OCI-LY7 (cell line): ENCODE measurements at regions not wholly inside any gene's neighbourhood (a gene's known extent, or its start where the extent isn't known, plus 50 kb on each side); places are given as distances from the start of the nearest gene placed in this dataset.

ENCODE experiments used
- BruUV-seq: library from RNA; stranded (reverse); fragments of 400-500 nt; replicated peaks from 2 replicates; lab custom pipeline; 2021; lab: Mats Ljungman, UMichigan
- CTCF ChIA-PET: fragments of 300-600 bp; sonication (Branson Sonifier 250); formaldehyde crosslinking; loops from one replicate; lab custom pipeline; 2022; ENCODE audit warnings: antibody characterized with exemption; ENCODE audit not compliant: unreplicated experiment; lab: Charles Lee
- POLR2A ChIA-PET: fragments of 300-600 bp; sonication (Branson Sonifier 250); formaldehyde crosslinking; loops from one replicate; lab custom pipeline; 2022; ENCODE audit warnings: antibody characterized with exemption; lab: Charles Lee
- DNase-seq: peaks from one replicate; pipeline ENCODE4 v3.0.0-alpha.2; 2015; ENCODE audit warnings: low spot score
- H2AFZ ChIP-seq: fragments of 200-600 bp; sonication (generic), shearing (Covaris generic); 2 replicates; pipeline ENCODE4 v1.6.1; 2014; ENCODE audit warnings: mild to moderate bottlenecking, antibody characterized with exemption, low read length, moderate library complexity
- H3K27ac ChIP-seq: fragments of 200-600 bp; sonication (generic); 2 replicates; pipeline ENCODE4 v1.5.1; 2014; ENCODE audit warnings: mixed run types, low read depth, mild to moderate bottlenecking, moderate library complexity, low read length, inconsistent platforms; ENCODE audit not compliant: poor library complexity, severe bottlenecking
- H3K36me3 ChIP-seq: fragments of 200-600 bp; sonication (generic); 2 replicates; pipeline ENCODE4 v1.6.1; 2014; ENCODE audit warnings: mild to moderate bottlenecking, antibody characterized with exemption, low read length, moderate library complexity, mixed read lengths; ENCODE audit not compliant: insufficient read depth
- H3K4me1 ChIP-seq: fragments of 200-600 bp; sonication (generic); 2 replicates; pipeline ENCODE4 v1.5.1; 2014; ENCODE audit warnings: mild to moderate bottlenecking, low read length; ENCODE audit not compliant: insufficient read depth, poor library complexity, severe bottlenecking
- H3K4me2 ChIP-seq: fragments of 200-600 bp; sonication (generic); 2 replicates; pipeline ENCODE4 v1.6.1; 2014; ENCODE audit warnings: mild to moderate bottlenecking, low read length
- H3K4me3 ChIP-seq: fragments of 200-600 bp; sonication (generic); 2 replicates; pipeline ENCODE4 v1.5.1; 2014; ENCODE audit warnings: mild to moderate bottlenecking, low read depth, low read length; ENCODE audit not compliant: poor library complexity, severe bottlenecking
- H3K79me2 ChIP-seq: fragments of 200-600 bp; sonication (generic); 2 replicates; pipeline ENCODE4 v1.6.1; 2016; ENCODE audit warnings: low read depth, mild to moderate bottlenecking, low read length, moderate library complexity, mixed read lengths; ENCODE audit not compliant: insufficient read depth
- H3K9me2 ChIP-seq: fragments of 200-600 bp; sonication (generic); 2 replicates; pipeline ENCODE4 v1.6.1; 2016; ENCODE audit warnings: mild to moderate bottlenecking, low read length, mixed read lengths; ENCODE audit not compliant: insufficient read depth
- H3K9me3 ChIP-seq: fragments of 200-600 bp; sonication (generic); 2 replicates; pipeline ENCODE4 v1.6.1; 2014; ENCODE audit warnings: mild to moderate bottlenecking, mixed run types, low read length, mixed read lengths
- H4K20me1 ChIP-seq: fragments of 200-600 bp; sonication (generic); 2 replicates; pipeline ENCODE4 v1.6.1; 2014; ENCODE audit warnings: mild to moderate bottlenecking, antibody characterized with exemption, low read length, moderate library complexity, mixed read lengths; ENCODE audit not compliant: insufficient read depth
- CTCF ChIP-seq: fragments of 200-600 bp; sonication (generic); conservative IDR thresholded peaks from 2 replicates; pipeline ENCODE4 v1.5.1; 2014; ENCODE audit warnings: mild to moderate bottlenecking, antibody characterized with exemption, low read length, moderate library complexity, mixed read lengths
- EZH2phosphoT487 ChIP-seq: fragments of 200-600 bp; sonication (generic); IDR thresholded peaks from 2 replicates; pipeline ENCODE4 v1.6.1; 2018; ENCODE audit warnings: low read depth, borderline replicate concordance, mild to moderate bottlenecking, mixed run types, antibody characterized with exemption, low read length, moderate library complexity, mixed read lengths
- intact Hi-C: fragments of 100-400 bp; cut with micrococcal nuclease; formaldehyde crosslinking; loops from one replicate; pipeline ENCODE4 v1.10.0; 2022; ENCODE audit not compliant: unreplicated experiment

GRCh38 chr2:128420776-128421175 is 102.1 kb upstream of the HS6ST1 start:
- Histone ChIP-seq H3K4me3 (no peak overlapping the region), H3K4me1 (no peaks in the 10 kb centered on the region), H2AFZ (no peak overlapping the region), H3K9me3 (no peaks in the 10 kb centered on the region), H3K79me2 (no peaks in the 10 kb centered on the region), H3K27ac (no peak overlapping the region), H4K20me1 (no peaks in the 10 kb centered on the region), H3K36me3 (no peaks in the 10 kb centered on the region), H3K4me2 (no peak overlapping the region), H3K9me2 (no peaks in the 10 kb centered on the region)
- ChIA-PET CTCF (no interaction called here), POLR2A (no interaction called here)
- no peak for TF ChIP-seq CTCF
- no peak for TF ChIP-seq EZH2phosphoT487
- DNase-seq: no peak
- BruUV-seq: no TSS peak
- intact Hi-C loops: no loop called here

- Histone ChIP-seq H3K4me2 (no peak overlapping the region), H2AFZ (no peak overlapping the region), H3K4me3 (no peak overlapping the region), H3K27ac (no peak overlapping the region), H3K9me3 (no peaks in the 10 kb centered on the region), H3K9me2 (no peaks in the 10 kb centered on the region), H4K20me1 (no peaks in the 10 kb centered on the region), H3K79me2 (no peaks in the 10 kb centered on the region), H3K36me3 (no peaks in the 10 kb centered on the region), H3K4me1 (no peaks in the 10 kb centered on the region)
- no peak for DNase-seq
- intact Hi-C loops: no loop called here
- no TSS peak for BruUV-seq
- ChIA-PET CTCF (no interaction called here), POLR2A (interaction anchor here (0.6 kb wide), 1 partner anchor 255 kb away, joined by 3 read pairs; no protein-coding TSS in a partner anchor)
- no peak for TF ChIP-seq CTCF
- no peak for TF ChIP-seq EZH2phosphoT487
Observed at GRCh38 chr2:128421286-128421685, 102.6 kb upstream of the HS6ST1 start.

- Histone ChIP-seq H4K20me1 (no peaks in the 10 kb centered on the region), H3K79me2 (no peaks in the 10 kb centered on the region), H3K9me3 (no peaks in the 10 kb centered on the region), H3K4me3 (no peak overlapping the region), H3K4me1 (no peaks in the 10 kb centered on the region), H3K36me3 (no peaks in the 10 kb centered on the region), H2AFZ (no peak overlapping the region), H3K27ac (no peak overlapping the region), H3K9me2 (no peaks in the 10 kb centered on the region), H3K4me2 (no peak overlapping the region)
- TF ChIP-seq CTCF (no peak), EZH2phosphoT487 (no peak)
- DNase-seq: no peak
- POLR2A ChIA-PET: no interaction called here
- no TSS peak for BruUV-seq
- intact Hi-C loops: no loop called here
- CTCF ChIA-PET: no interaction called here
Observed at GRCh38 chr2:128421861-128422311, 103.2 kb upstream of the HS6ST1 start.
